H1 (cell line): ENCODE measurements at regions not wholly inside any gene's neighbourhood (a gene's known extent, or its start where the extent isn't known, plus 50 kb on each side); places are given as distances from the start of the nearest gene placed in this dataset.

Source experiments
- CTCF ChIA-PET: fragments of 300-600 bp; sonication (Branson Sonifier 250); formaldehyde crosslinking; loops from one replicate; lab custom pipeline; 2021; ENCODE audit not compliant: partially characterized antibody; lab: Charles Lee
- POLR2A ChIA-PET: fragments of 300-600 bp; sonication (Branson Sonifier 250); formaldehyde crosslinking; loops from one replicate; lab custom pipeline; 2021; ENCODE audit warnings: inconsistent platforms; ENCODE audit not compliant: partially characterized antibody; lab: Charles Lee
- DNase-seq, 2 experiments: peaks; one replicate each; pipeline versions ENCODE4 v3.0.0 to v3.0.0-alpha.2; 2010 to 2022; ENCODE audit warnings: low spot score in 2 of 2, low read depth in 1 of 2, mixed read lengths in 1 of 2
- FAIRE-seq: peaks from 2 replicates; lab custom pipeline; 2011; peaks lifted over from hg19 to GRCh38; lab: Jason Lieb, UNC
- H2AFZ ChIP-seq: 2 replicates; pipeline ENCODE4 v1.8.1; 2012; ENCODE audit warnings: low read length, inconsistent platforms
- H2AK5ac ChIP-seq: 2 replicates; pipeline ENCODE4 v1.6.1; 2013; ENCODE audit warnings: low read depth, low read length
- H2BK120ac ChIP-seq: replicated peaks from 2 replicates; pipeline ENCODE3; 2013; ENCODE audit warnings: low read depth, low read length, inconsistent platforms
- H2BK12ac ChIP-seq: 2 replicates; pipeline ENCODE4 v1.6.1; 2013; ENCODE audit warnings: low read depth, low read length
- H2BK15ac ChIP-seq: 2 replicates; pipeline ENCODE4 v1.6.1; 2013; ENCODE audit warnings: low read length
- H2BK20ac ChIP-seq: 2 replicates; pipeline ENCODE4 v1.6.1; 2013; ENCODE audit warnings: low read length
- H2BK5ac ChIP-seq: 2 replicates; pipeline ENCODE4 v1.6.1; 2013; ENCODE audit warnings: low read depth, low read length
- H3K14ac ChIP-seq: 2 replicates; pipeline ENCODE4 v1.6.1; 2013; ENCODE audit warnings: inconsistent platforms; ENCODE audit not compliant: insufficient read length
- H3K18ac ChIP-seq: 2 replicates; pipeline ENCODE4 v1.6.1; 2013; ENCODE audit warnings: low read length; ENCODE audit errors: extremely low read depth
- H3K23ac ChIP-seq: 2 replicates; pipeline ENCODE4 v1.6.1; 2013; ENCODE audit warnings: inconsistent platforms; ENCODE audit not compliant: insufficient read length
- H3K23me2 ChIP-seq: 2 replicates; pipeline ENCODE4 v1.6.1; 2013; ENCODE audit warnings: low read depth, low read length
- H3K27ac ChIP-seq: 2 replicates; pipeline ENCODE4 v1.6.1; 2011; ENCODE audit warnings: low read depth, low read length, inconsistent platforms
- H3K27me3 ChIP-seq, 4 experiments: replicated peaks in 1 of 4; 1 replicate in 1 of 4; 2 replicates in 3 of 4; pipeline versions ENCODE4 v1.6.1 to v1.8.1; 2011 to 2013; ENCODE audit warnings: low read length in 3 of 4, mild to moderate bottlenecking in 3 of 4, inconsistent platforms in 2 of 4, mixed read lengths in 2 of 4, moderate library complexity in 1 of 4; ENCODE audit not compliant: control insufficient read depth in 3 of 4, insufficient read depth in 3 of 4; ENCODE audit errors: extremely low read depth in 1 of 4
- H3K36me3 ChIP-seq, 4 experiments: 2 replicates each; pipeline versions ENCODE4 v1.6.1 to v1.8.1; 2011 to 2013; ENCODE audit warnings: mild to moderate bottlenecking in 4 of 4, low read length in 3 of 4, moderate library complexity in 2 of 4, control low read depth in 1 of 4, inconsistent platforms in 1 of 4; ENCODE audit not compliant: insufficient read depth in 4 of 4, control insufficient read depth in 2 of 4
- H3K4ac ChIP-seq: replicated peaks from 2 replicates; pipeline ENCODE3; 2013; ENCODE audit warnings: low read length, low read depth, mixed read lengths, inconsistent platforms; ENCODE audit not compliant: insufficient read length
- H3K4me1 ChIP-seq, 4 experiments: replicated peaks in 1 of 4; 1 replicate in 1 of 4; 2 replicates in 3 of 4; pipeline versions ENCODE4 v1.6.1 to v1.8.1; 2011 to 2013; ENCODE audit warnings: low read length in 3 of 4, inconsistent platforms in 2 of 4, mixed read lengths in 1 of 4; ENCODE audit not compliant: insufficient read depth in 4 of 4, control insufficient read depth in 3 of 4
- H3K4me2 ChIP-seq, 2 experiments: 2 replicates each; pipeline versions ENCODE4 v1.6.1 to v1.8.1; 2011 to 2013; ENCODE audit warnings: low read depth in 2 of 2, low read length in 2 of 2, control low read depth in 1 of 2, inconsistent platforms in 1 of 2, mild to moderate bottlenecking in 1 of 2; ENCODE audit not compliant: insufficient read depth in 1 of 2
- H3K4me3 ChIP-seq, 4 experiments: fragments of 200-600, 300-600 bp in 1 of 4; sonication (generic), shearing (Covaris generic), sonication (Bioruptor Twin) in 1 of 4; 2 replicates each; pipeline versions ENCODE4 v1.5.1 to v1.8.1; 2011 to 2016; ENCODE audit warnings: low read length in 4 of 4, low read depth in 3 of 4, control low read depth in 2 of 4, inconsistent platforms in 2 of 4, mild to moderate bottlenecking in 2 of 4, mixed read lengths in 1 of 4, moderate library complexity in 1 of 4; ENCODE audit not compliant: insufficient read depth in 2 of 4; ENCODE audit errors: extremely low read depth in 1 of 4
- H3K56ac ChIP-seq: replicated peaks from 2 replicates; pipeline ENCODE3; 2013; ENCODE audit warnings: low read depth, mild to moderate bottlenecking, mixed read lengths, low read length, inconsistent platforms; ENCODE audit not compliant: insufficient read length
- H3K79me1 ChIP-seq: 2 replicates; pipeline ENCODE4 v1.6.1; 2013; ENCODE audit warnings: low read depth, low read length, control low read depth
- H3K79me2 ChIP-seq, 2 experiments: 2 replicates each; pipeline versions ENCODE4 v1.6.1 to v1.8.1; 2012 to 2013; ENCODE audit warnings: low read length in 2 of 2, mild to moderate bottlenecking in 2 of 2, inconsistent platforms in 1 of 2; ENCODE audit not compliant: insufficient read depth in 2 of 2, control insufficient read depth in 1 of 2
- H3K9ac ChIP-seq, 4 experiments: replicated peaks in 1 of 4; 1 replicate in 1 of 4; 2 replicates in 3 of 4; pipeline versions ENCODE4 v1.6.1 to v1.8.1; 2011 to 2013; ENCODE audit warnings: low read depth in 3 of 4, low read length in 3 of 4, control low read depth in 2 of 4, mild to moderate bottlenecking in 2 of 4, moderate library complexity in 2 of 4, inconsistent platforms in 1 of 4; ENCODE audit errors: extremely low read depth in 1 of 4
- H3K9me3 ChIP-seq, 2 experiments: 2 replicates each; pipeline versions ENCODE4 v1.6.1 to v1.8.1; 2012 to 2013; ENCODE audit warnings: mild to moderate bottlenecking in 2 of 2, moderate library complexity in 2 of 2, control low read depth in 1 of 2, inconsistent platforms in 1 of 2, low read depth in 1 of 2, low read length in 1 of 2, mixed read lengths in 1 of 2; ENCODE audit not compliant: insufficient read depth in 2 of 2
- H4K20me1 ChIP-seq, 2 experiments: replicated peaks in 1 of 2; 2 replicates each; pipeline versions ENCODE3 to v1.8.1; 2011 to 2013; ENCODE audit warnings: inconsistent platforms in 2 of 2, low read length in 2 of 2, mild to moderate bottlenecking in 1 of 2; ENCODE audit not compliant: insufficient read depth in 2 of 2, control insufficient read depth in 1 of 2
- H4K5ac ChIP-seq: 2 replicates; pipeline ENCODE4 v1.6.1; 2013; ENCODE audit warnings: low read length, low read depth, mixed read lengths, inconsistent platforms; ENCODE audit not compliant: insufficient read length
- H4K8ac ChIP-seq: 2 replicates; pipeline ENCODE4 v1.8.0; 2013; ENCODE audit warnings: mild to moderate bottlenecking, moderate library complexity, low read length, inconsistent platforms; ENCODE audit not compliant: insufficient read depth; ENCODE audit errors: extremely low read depth
- H4K91ac ChIP-seq: replicated peaks from 2 replicates; pipeline ENCODE3; 2013; ENCODE audit warnings: low read length, mixed read lengths, inconsistent platforms; ENCODE audit not compliant: insufficient read length
- ASH2L ChIP-seq: fragments of 200-600, 300-600 bp; sonication (generic); IDR thresholded peaks from one replicate; pipeline ENCODE4 v1.7.1; 2017; ENCODE audit warnings: low read length
- CBX5 ChIP-seq: fragments of 300-800, 300-1000 bp; sonication (generic); IDR thresholded peaks from 2 replicates; pipeline ENCODE4 v1.7.1; 2016; ENCODE audit warnings: antibody characterized with exemption, low read length, low read depth
- CHD1 ChIP-seq: IDR thresholded peaks from 2 replicates; pipeline ENCODE4 v1.6.1; 2012; ENCODE audit warnings: low read depth, low read length, improper control_type of control experiment
- CREB1 ChIP-seq: IDR thresholded peaks from 2 replicates; pipeline ENCODE4 v1.6.1; 2012; ENCODE audit warnings: inconsistent platforms
- EGR1 ChIP-seq: IDR thresholded peaks from 2 replicates; pipeline ENCODE4 v1.6.1; 2011; ENCODE audit warnings: low read depth, low read length, borderline replicate concordance
- GTF2F1 ChIP-seq: IDR thresholded peaks from 2 replicates; pipeline ENCODE4 v1.6.1; 2012; ENCODE audit warnings: low read depth, low read length, improper control_type of control experiment, borderline replicate concordance
- JUN ChIP-seq: IDR thresholded peaks from 2 replicates; pipeline ENCODE4 v1.6.1; 2011; ENCODE audit warnings: low read depth, mild to moderate bottlenecking, improper control_type of control experiment, low read length
- KDM1A ChIP-seq: fragments of 200-600, 300-600 bp; sonication (generic); IDR thresholded peaks from 2 replicates; pipeline ENCODE4 v1.7.1; 2016; ENCODE audit warnings: mild to moderate bottlenecking, low read length, borderline replicate concordance
- KDM5A ChIP-seq: fragments of 200-600 bp; IDR thresholded peaks from 2 replicates; pipeline ENCODE4 v1.7.1; 2012; ENCODE audit warnings: mild to moderate bottlenecking, low read length, inconsistent platforms, mixed read lengths
- POLR2AphosphoS5 ChIP-seq: IDR thresholded peaks from 2 replicates; pipeline ENCODE4 v1.6.1; 2011; ENCODE audit warnings: low read depth, low read length
- POU5F1 ChIP-seq: IDR thresholded peaks from 2 replicates; pipeline ENCODE4 v1.6.1; 2011; ENCODE audit warnings: low read depth, mild to moderate bottlenecking, low read length, moderate library complexity
- RXRA ChIP-seq: IDR thresholded peaks from 2 replicates; pipeline ENCODE4 v1.6.1; 2011; ENCODE audit warnings: low read depth, mild to moderate bottlenecking, low read length, moderate library complexity; ENCODE audit not compliant: insufficient read depth
- SIN3A ChIP-seq, 2 experiments: IDR thresholded peaks in 1 of 2; conservative IDR thresholded peaks in 1 of 2; 2 replicates each; pipeline ENCODE4 v1.6.1; 2011 to 2012; ENCODE audit warnings: low read length in 2 of 2, improper control_type of control experiment in 1 of 2, low read depth in 1 of 2, mild to moderate bottlenecking in 1 of 2
- SIRT6 ChIP-seq: IDR thresholded peaks from one replicate; pipeline ENCODE4 v1.7.1; 2012; ENCODE audit warnings: low read length, inconsistent platforms
- SIX5 ChIP-seq: IDR thresholded peaks from 2 replicates; pipeline ENCODE4 v1.6.1; 2011; ENCODE audit warnings: mild to moderate bottlenecking, low read depth, low read length
- SRF ChIP-seq: IDR thresholded peaks from 2 replicates; pipeline ENCODE4 v1.6.1; 2011; ENCODE audit warnings: mild to moderate bottlenecking, low read depth, low read length, moderate library complexity
- TAF1 ChIP-seq: IDR thresholded peaks from 2 replicates; pipeline ENCODE4 v1.6.1; 2011; ENCODE audit warnings: mild to moderate bottlenecking, low read depth, low read length
- WGBS, 2 experiments: shearing (Covaris generic) in 1 of 2; methylation state at CpG; one replicate each; pipeline versions ENCODE4 v1.1.6 to v1.1.7; 2013 to 2015; ENCODE audit warnings: low lambda C conversion rate in 2 of 2, mixed read lengths in 2 of 2, inconsistent platforms in 1 of 2, low coverage in 1 of 2, missing lambda C conversion rate in 1 of 2; ENCODE audit not compliant: insufficient replicate concordance in 2 of 2, insufficient coverage in 1 of 2, insufficient read length in 1 of 2; ENCODE audit errors: extremely low coverage in 1 of 2, missing lambda C conversion rate in 1 of 2; 5-methylcytosine and 5-hydroxymethylcytosine counted together

- Histone ChIP-seq H2BK12ac (no peak overlapping the region), H4K5ac (no peak overlapping the region), H2AK5ac (no peak overlapping the region), H4K8ac (no peak overlapping the region), H3K56ac (no peak overlapping the region), H3K36me3 (no peaks in the 10 kb centered on the region), H2BK5ac (no peak overlapping the region), H3K4me2 (no peak overlapping the region), H3K27ac (no peak overlapping the region), H4K20me1 (no peaks in the 10 kb centered on the region), H3K79me2 (no peaks in the 10 kb centered on the region), H3K27me3 (peaks cover 1 to 14% (median 8%) of the 10 kb centered on the region in 4 experiments; a peak in 5 of 7 replicates), H3K79me1 (no peaks in the 10 kb centered on the region), H3K4me3 (no peak overlapping the region), H3K4me1 (peaks cover 0 to 7% (median 0%) of the 10 kb centered on the region in 4 experiments; a peak in 1 of 7 replicates), H3K14ac (no peak overlapping the region), H3K23me2 (no peaks in the 10 kb centered on the region; the same call in 1 of the 2 replicates), H3K9me3 (no peaks in the 10 kb centered on the region), H3K9ac (no peak overlapping the region), H3K18ac (no peak overlapping the region), H2BK120ac (no peak overlapping the region), H3K23ac (no peak overlapping the region), H2AFZ (no peak overlapping the region), H3K4ac (no peak overlapping the region), H4K91ac (no peak overlapping the region), H2BK15ac (no peak overlapping the region), H2BK20ac (no peak overlapping the region)
- CTCF ChIA-PET = interaction anchor here (0.7 kb wide), 1 partner anchor 84 kb away, joined by 4 read pairs; no protein-coding TSS in a partner anchor
- POLR2A ChIA-PET = no interaction called here
- DNase-seq (no peak), FAIRE-seq (no peak)
- 87% methylated on average over 5 of the region's 5 CpGs; no CpG with 5 or more reads in 1 of the 2 experiments for WGBS, 2 experiments
- TF ChIP-seq CHD1 (no peak), POU5F1 (no peak), KDM1A (no peak), RXRA (no peak), SIRT6 (no peak), SIN3A (conservative IDR thresholded peaks at IDR 0.05 in 1 of 2, IDR thresholded peaks at IDR 0.05 in 1 of 2; ENCODE audit: low read depth in 1 of 2, low read length in 2 of 2) (no peak), JUN (no peak), ASH2L (no peak), KDM5A (no peak), GTF2F1 (no peak), SRF (no peak), TAF1 (no peak), CREB1 (no peak), EGR1 (no peak), POLR2AphosphoS5 (no peak), SIX5 (no peak), CBX5 (no peak)
These were observed 585.0 kb upstream of the NXPH2 start for GRCh38 chr2:139365189-139365588.
